DMS79 (cell line): ENCODE measurements at regions not wholly inside any gene's neighbourhood (a gene's known extent, or its start where the extent isn't known, plus 50 kb on each side); places are given as distances from the start of the nearest gene placed in this dataset.
"Not testable (repeated sequence)": the region's sequence is repeated elsewhere in the genome, so short reads cannot be mapped to it uniquely, and the experiment has no call there.

Experiments
- DNase-seq: peaks from one replicate; lab custom pipeline; 2025; lab: John Stamatoyannopoulos, UW

DNA sequence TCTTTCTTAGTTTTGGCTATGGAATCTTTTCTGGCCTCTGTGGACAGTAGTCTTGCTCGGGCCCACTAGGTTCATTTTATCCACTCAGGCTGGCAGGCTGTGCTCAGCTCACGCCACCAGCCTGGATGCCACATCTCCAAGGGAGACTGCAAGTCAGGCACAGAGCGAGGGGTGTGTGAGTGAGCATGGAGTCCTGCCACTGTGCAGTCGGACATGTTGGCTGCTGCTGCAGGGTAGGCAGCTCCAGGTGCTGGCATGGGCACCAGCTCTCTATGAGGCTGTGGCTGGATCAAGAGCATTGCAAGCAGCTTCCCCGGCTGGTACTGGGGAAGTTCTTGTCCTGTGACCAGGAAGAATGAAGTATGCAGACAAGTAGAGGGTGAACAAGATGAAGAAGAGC, 158.9 kb downstream of the PCTP start:
- DNase-seq = no peak

DNA sequence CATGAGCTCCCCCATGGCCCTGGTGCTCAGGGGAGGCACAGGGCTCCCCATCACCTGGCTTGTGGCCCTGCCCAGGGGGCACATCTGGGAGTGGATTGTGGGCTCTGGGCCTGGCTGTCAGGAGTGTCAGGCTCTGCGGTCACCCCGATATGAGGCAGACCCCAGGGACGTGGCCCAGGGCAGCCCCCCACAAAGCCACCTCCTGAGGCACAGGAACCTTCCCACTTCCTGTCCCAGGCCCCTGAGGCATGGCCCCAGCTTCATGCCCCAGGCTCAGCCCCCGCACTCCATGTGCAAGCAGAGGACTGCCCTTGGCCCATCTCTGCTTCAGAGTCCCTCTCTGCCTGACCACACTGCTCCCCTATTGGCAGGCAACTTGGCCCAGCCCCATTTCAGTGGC, 160.3 kb downstream of the PCTP start:
- no peak for DNase-seq

DNA sequence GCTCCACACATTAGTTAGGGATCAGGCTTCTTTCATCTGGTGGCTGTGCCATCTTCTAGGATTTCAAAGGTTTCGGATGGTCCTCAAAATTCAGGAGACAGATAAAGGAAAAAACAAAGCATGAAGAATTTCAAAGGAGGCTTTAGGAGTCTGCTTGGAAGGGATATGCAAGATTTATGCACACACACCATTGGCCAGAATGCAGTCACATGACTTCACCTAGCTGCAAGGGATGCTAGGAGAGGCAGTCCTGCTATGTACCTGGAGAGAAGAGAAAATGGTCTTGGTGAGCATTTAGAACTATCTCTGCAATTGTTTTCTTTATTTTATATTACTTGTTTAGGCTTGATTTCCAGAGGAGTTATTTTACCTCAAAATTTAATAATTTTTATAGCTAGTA, 174.6 kb downstream of the PCTP start:
- no peak for DNase-seq

DNA sequence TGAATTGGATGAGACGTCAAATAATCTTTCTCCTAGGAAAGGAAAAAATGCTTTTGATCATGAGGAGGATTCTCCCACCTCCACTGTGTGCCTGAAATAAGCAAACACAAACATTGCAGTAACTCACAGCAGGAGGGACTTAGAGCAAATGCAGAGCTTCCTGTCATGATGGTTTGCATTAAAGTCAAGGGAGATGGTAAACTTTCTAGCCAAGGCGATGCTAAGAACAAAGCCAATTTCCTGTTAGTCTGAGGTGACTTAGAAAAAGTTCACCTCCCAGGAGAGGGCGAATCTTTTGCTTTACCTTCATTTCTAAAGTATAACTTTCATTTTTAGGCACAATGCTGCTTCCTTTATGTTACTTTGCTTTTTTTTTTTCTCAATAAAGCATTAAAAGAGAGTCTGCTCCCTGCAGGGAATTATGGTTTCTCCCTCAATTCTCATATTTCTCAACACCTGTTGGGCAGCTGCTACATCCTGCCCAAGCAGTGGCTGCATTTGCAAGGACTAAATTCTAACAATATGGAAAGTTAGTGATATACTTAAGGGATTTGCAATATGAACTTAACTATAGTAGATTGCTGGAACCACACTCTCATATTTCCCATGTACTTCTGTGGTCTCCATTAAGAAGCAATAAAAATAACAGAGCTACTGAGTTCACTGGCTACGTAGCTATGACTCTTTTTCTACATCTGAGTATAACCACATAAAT, 175.6 kb downstream of the PCTP start:
- no peak for DNase-seq

DNA sequence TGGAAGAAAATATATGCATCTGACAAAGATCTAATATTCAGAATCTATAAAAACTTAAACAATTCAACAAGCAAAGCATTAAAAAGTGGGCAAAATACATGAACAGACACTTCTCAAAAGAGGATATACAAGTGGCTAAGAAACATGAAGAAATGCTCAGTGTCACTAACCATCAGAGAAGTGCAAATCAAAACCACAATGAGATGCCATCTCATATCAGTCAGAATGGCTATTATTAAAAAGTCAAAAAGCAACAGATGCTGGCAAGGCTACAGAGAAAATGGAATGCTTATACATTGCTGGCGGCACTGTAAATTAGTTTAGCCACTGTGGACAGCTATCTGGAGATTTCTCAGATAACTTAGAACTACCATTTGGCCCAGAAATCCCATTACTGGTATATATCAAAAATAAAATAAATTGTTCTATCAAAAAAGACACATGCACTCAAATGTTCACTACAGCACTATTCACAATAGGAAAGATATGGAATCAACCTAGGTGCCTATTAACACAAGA, 179.5 kb downstream of the PCTP start:
- DNase-seq = no peak

DNA sequence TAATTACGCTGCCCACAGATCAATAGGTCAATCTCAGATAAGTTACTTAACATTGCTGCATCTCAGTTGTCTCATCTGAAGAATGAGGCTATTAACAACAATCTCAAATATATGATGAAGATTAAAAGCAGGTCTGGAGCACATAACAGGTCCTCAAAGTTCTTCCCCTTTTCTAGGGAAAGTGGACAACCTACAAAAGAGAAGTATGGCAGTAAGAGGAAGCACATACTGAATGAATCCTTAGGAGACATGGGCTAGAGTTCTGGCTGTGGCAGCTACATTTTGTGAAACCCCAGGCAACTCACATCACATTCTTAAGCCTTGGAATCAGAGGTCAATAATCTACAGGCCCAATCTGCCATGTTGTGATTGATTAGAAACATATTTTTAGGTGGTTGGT, 180.6 kb downstream of the PCTP start:
- no peak for DNase-seq

DNA sequence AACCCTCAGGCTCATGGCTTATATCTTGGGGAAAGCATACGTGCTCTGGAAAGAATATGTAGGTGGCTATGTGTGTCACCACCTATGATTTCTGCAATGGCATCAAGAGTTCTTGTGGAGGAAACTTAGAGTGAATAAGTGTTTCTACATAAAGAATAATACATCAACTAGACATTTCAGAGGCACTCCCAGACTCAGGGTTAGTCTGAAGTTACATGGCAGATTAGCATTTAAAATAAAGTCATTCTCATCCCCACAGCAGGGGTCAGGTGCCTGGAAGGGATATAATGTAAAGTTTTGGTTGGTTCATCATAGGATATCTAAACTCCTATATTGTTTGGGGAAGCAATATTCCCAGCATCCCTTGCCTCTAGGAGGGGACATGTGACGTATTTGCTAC, 182.1 kb downstream of the PCTP start:
- no peak for DNase-seq

DNA sequence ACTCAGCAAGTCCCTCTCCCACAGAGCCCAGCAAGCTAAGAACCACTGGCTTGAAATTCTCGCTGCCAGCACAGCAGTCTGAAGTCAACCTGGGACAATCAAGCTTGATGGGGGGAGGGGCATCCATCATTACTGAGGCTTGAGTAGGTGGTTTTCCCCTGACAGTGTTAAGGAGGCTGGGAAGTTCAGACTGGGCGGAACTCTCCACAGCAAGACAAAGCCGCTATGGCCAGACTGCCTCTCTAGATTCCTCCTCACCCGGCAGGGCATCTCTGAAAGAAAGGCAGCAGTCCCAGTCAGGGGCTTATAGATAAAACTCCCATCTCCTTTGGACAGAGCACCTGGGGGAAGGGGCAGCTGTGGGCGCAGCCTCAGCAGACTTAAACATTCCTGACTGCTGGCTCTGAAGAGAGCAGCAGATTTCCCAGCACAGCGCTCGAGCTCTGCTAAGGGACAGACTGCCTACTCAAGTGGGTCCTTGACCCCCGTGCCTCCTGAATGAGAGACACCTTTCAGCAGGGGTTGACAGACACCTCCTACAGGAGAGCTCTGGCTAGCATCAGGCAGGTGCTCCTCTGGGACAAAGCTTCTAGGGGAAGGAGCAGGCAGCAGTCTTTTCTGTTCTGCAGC, 188.4 kb downstream of the PCTP start:
- DNase-seq = not testable (repeated sequence)

DNA sequence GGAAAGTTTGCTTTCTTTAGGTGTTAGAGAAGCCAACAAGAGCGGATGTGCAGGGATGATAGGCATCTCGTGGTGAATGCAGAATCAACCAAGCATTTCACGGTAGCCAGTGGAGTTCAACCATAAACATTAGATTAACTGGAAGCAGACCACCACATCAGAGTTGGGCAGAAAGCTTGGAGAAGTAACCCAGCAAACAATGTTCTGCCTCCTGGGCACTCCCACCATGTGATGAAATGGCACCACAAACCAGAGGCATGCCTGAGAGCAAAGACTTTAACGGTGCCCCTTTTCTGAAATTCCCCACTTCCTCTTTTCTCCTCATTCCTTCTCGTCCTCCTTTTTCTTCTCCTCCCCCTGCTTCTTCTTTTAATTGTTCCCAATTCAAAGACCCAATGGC, 193.5 kb upstream of the ANKFN1 start:
- no peak for DNase-seq

DNA sequence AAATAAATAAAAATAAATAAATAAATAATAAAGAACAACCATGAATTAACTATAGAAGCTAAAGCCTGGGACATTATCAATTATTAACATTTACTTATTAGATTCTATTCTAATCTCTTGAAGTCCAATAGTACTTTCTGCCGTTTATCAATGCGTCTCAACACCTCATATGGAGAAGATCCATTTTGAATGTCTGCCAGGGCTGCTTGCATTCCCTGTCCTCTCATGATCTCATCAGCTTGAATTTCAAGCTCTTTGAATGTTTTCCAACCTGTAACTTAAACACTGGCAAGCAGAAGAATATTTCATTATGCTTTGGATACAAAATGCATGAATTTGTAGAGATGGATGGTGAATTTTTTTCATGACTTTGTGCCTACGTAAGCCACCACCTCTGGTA, 191.9 kb upstream of the ANKFN1 start:
- no peak for DNase-seq

DNA sequence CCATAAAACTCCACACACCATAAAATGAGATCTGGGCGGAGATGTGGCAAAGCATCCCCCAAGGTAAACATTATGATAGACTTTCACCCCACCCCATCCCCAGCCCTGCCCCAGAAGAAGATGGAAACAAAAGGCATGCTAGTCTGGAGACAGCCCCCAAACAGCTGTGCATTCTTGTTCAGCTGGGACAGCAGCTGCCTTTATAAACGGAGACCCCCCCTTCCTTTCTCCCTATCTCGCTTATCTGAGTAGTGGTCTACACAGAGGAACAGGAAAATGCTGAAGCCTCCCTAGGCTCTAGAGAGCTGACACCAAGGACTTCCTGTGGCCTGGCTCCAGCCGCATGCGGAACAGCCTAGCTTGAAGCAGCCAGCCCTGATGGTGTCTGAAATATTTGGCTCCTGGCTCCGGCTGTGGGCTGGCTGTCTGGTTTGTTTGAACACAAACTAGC, 190.3 kb upstream of the ANKFN1 start:
- DNase-seq = no peak

DNA sequence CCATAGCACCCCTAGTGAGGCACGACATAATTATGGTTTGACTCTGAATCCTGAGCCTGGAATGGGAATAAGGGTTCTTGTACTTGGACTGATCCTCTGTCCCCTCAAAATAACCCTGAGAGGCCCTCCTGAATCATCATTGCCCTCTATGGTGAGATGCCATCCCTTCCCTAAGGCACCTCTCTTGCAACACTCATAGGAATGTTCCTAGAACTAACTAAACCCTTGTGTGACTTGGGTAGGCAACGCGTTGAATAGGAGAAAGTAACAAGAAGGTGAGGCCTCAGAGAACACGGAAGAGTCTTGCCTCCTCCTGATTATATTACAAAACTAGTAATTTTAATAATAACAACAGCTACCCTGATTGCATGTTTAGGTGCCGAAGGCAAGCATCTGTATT, 189.1 kb upstream of the ANKFN1 start:
- DNase-seq = no peak

DNA sequence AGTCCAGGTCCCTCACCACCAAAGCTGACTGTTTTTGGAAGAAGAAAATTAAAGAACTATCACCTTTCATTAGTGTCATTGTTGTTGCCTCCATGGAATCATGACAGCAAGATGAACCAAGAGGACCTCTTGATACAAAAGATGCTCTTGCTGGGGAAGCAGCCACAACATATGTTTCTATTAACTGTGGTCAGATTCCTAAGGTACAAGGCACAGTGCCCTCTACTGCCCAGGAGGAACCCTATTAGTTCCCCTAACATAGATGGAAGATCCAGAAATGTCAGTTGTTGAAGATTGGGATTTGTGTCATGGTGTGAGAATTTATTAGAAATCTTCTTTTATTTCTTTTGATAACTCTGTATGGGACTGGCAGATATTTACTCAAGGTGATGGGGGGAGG, 188.2 kb upstream of the ANKFN1 start:
- DNase-seq = no peak

DNA sequence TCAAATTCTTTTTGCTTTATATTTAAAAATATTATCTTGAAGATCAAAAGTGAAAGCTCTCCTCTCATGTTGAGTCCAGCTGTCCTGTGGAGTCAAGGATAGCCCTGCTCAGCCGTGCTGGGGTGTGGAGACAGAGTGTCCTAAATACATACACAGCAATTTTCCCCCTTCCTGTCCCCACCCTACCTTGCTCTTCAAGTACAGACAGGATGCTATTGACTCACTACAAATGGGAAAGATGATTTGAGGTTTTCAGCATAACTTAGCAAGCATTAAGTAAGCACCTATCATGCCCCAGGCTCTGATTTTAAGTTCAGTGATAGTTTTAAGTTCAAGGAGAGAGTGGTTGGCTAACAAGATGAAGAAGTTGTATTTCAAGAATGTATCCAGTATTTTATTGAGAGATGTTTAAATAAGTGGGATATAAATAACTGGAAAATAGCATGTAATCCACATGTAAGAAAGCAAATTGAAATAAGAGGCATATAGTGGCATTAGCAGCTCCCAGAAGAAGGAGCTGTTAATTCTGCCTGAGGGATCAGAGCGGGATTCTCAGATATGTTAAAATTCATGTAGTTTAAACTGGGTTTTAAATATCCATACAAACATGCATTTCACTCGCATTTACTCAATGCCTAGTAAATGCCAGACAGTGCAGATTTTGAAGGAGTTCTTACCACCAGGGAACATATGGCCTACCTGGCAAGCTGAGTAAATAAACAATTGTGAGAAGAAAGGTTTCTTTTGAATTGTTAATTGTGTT, 183.5 kb upstream of the ANKFN1 start:
- DNase-seq = no peak

DNA sequence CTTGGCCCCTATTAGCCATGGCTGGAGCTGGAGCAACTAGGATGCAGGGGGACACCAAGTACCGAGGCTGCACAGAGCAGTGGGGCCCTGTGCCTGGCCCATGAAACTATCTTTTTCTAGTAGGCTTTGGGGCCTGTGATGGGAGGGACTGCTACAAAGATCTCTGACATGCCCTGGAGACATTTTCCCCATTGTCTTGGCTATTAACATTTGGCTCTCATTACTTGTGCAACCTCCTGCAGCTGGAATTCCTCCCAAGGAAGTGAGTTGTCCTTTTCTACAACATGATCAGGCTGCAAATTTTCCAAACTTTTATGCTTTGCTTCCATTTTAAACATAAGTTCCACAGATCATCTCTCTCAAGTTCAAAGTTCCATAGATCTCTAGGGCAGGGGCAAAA, 174.7 kb upstream of the ANKFN1 start:
- DNase-seq = no peak

DNA sequence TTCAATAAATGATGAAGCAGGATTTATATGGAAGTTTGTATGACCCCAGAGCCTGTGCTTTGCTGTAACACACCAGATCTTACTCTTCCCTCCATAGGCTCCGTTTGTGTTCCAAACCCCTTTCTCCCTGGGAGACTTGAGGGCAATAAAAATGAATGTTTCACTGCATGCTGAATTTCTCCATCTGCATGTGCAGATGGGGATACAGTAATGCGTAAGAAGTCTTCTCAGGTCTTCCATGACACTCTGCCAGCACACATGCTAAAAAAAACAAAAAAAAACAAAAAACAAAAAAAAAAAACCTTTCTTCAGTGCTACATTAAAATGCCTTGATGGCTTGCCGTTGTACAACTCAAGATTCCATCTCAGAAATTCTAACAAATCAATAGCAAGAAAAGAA, 170.2 kb upstream of the ANKFN1 start:
- DNase-seq = no peak

DNA sequence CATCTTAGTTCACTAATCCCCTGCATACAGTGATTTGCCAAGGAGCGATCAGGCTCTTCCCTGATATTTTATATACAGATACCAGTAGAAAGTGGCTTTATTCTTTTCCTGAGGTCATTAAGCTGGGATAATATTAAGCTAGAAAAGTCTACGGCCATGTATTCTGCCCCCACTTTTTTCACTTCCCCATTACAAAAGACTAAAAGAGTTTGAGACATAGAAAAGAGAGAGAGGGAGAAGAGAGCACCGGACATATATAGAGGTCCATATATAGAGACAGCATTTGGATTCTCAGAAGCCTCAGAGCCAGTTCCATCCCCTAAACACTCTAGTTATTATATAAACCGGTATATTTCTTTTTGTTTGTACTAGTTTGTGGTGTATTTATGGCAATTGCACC, 166.5 kb upstream of the ANKFN1 start:
- no peak for DNase-seq

DNA sequence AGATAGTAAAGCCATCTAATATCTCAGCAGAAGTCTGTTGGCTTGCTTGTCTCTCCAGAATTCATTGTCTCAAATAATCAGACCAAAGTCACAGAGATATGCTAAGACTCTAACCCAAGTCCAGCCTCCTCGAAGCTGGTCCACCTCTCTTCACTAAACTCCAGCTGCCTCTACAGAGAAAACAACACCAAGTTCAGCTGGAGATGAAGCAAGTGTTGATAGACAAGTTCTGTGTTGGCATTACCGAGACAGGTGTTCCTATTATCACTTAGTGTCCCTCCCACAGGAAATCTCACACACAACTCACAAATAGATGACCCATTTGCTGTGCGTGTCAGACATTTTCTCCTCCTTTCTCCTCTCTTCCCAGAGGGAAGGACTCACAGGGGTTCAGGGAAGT, 164.4 kb upstream of the ANKFN1 start:
- DNase-seq = no peak

DNA sequence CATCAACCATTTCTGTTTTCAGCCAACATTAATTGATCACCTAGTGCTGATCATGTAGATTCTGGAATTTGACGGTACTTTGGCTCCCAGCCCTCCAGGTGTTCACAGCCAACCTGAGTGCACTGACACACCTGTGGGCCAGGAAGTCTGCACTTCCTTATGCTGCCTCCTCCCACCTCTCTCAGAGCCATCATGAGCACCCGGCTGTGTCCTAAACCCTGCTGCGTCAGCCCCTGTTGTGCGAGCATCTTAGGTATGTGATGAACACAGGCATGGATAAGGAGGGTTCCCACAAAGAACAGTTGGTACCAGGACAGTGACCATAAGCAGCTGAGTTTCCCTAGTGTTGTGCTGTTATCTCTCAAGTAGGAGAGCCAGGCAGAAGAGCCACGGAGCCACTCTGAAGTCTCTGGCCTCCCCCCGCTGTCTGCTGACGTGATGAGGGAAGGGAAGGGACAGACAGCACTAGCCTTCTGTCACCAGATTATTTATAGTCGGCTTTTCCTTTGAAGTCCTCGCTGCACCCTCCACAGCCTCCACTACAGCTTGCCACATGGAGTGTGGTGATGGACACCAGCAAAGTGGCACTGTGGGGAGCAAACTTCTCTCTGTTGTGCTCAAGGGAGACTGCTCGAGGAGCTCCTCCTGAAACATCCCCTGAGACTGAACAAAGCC, 162.8 kb upstream of the ANKFN1 start:
- no peak for DNase-seq

DNA sequence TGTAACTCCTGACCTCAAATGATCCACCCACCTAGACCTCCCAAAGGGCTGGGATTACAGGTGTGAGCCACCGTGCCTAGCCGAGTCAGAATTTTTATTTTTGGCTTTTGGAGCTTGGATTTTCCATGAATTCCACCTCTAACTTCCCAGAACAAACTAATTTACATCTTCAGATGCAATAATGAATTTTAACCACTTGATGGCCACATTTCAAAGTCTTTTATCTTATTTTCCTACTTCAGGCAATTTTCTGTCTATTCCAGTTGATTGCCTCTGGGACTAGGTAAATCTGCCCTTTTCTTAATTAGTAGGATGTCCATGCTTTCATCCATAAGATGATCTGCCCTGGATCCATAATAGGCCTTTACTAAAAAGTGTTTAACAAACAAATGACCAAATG, 156.4 kb upstream of the ANKFN1 start:
- no peak for DNase-seq

DNA sequence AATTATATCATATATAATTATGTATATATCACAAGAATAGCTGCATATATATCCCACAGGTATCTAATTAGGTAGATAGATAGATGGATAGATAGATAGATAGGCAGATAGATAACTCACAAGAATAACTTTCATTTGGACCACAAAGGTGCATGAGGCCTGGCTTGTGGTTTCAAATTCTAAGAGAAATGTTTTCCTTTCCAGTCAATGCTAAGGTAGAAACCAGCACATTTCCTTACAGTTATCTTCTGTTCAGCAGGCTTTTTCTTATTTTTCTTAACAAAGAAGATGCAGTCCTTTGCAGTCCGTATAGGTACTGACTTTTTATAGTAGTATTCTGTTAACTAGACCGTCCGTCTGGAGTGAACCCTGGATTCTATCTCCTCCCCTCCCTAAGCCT, 152.9 kb upstream of the ANKFN1 start:
- DNase-seq = no peak

DNA sequence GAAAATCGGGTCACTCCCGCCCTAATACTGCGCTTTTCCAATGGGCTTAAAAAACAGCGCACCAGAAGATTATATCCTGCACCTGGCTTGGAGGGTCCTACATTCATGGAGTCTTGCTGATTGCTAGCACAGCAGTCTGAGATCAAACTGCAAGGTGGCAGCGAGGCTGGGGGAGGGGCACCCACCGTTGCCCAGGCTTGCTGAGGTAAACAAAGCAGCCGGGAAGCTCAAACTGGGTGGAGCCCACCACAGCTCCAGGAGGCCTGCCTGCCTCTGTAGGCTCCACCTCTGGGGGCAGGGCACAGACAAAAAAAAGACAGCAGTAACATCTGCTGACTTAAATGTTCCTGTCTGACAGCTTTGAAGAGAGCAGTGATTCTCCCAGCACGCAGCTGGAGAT, 150.6 kb upstream of the ANKFN1 start:
- not testable (repeated sequence) for DNase-seq
